ENCODE measurements at regions not wholly inside any gene's neighbourhood (a gene's known extent, or its start where the extent isn't known, plus 50 kb on each side); places are given as distances from the start of the nearest gene placed in this dataset.

- TF ChIP-seq CTCF (IDR thresholded peaks at IDR 0.05; ENCODE audit: extremely low read depth in 1 of 2, insufficient read depth in 1 of 2, low read depth in 1 of 2, low read length in 2 of 2) (no peak), POLR2A (IDR thresholded peaks at IDR 0.05; ENCODE audit: low read depth, low read length) (no peak), POLR2AphosphoS5 (IDR thresholded peaks at IDR 0.05; ENCODE audit: insufficient read depth, low read depth, low read length) (no peak), EZH2 (IDR thresholded peaks at IDR 0.05; ENCODE audit: borderline replicate concordance, low read depth, low read length, severe bottlenecking) (no peak), MAX (IDR thresholded peaks at IDR 0.05; ENCODE audit: insufficient read depth, insufficient read length) (no peak)
Measured at GRCh38 chr12:28086521-28087155, 103.6 kb upstream of the CCDC91 start.
